ENCODE measurements at regions not wholly inside any gene's neighbourhood (a gene's known extent, or its start where the extent isn't known, plus 50 kb on each side); places are given as distances from the start of the nearest gene placed in this dataset.

DNA sequence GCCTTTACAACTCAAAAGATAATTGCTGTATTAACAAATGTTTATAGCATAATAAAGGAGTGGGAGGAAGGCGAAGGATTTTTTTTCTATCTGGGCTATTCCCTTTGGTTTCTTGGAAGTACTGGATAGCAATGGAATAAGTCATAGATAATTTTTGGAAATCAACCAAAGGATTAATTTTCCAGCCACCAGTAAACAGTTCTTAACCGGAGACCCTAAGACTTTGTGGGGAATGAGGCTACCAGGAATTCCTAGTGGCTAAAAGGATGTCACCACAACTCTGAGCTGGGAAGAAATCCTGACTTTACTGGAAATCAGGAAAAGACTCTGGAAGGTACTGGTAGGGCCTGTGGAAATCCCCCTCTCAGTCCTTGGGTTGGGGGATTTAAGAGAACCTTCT, 138.4 kb upstream of the RARB start:
- TF ChIP-seq, protein P1, sequence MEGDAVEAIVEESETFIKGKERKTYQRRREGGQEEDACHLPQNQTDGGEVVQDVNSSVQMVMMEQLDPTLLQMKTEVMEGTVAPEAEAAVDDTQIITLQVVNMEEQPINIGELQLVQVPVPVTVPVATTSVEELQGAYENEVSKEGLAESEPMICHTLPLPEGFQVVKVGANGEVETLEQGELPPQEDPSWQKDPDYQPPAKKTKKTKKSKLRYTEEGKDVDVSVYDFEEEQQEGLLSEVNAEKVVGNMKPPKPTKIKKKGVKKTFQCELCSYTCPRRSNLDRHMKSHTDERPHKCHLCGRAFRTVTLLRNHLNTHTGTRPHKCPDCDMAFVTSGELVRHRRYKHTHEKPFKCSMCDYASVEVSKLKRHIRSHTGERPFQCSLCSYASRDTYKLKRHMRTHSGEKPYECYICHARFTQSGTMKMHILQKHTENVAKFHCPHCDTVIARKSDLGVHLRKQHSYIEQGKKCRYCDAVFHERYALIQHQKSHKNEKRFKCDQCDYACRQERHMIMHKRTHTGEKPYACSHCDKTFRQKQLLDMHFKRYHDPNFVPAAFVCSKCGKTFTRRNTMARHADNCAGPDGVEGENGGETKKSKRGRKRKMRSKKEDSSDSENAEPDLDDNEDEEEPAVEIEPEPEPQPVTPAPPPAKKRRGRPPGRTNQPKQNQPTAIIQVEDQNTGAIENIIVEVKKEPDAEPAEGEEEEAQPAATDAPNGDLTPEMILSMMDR (IDR thresholded peaks at IDR 0.05) = no peak
- TF ChIP-seq POLR2A (IDR thresholded peaks at IDR 0.05; ENCODE audit: low read depth) = no peak

Measured in esophagus muscularis mucosa (tissue), 3 donors.